ENCODE measurements at regions not wholly inside any gene's neighbourhood (a gene's known extent, or its start where the extent isn't known, plus 50 kb on each side); places are given as distances from the start of the nearest gene placed in this dataset.

GRCh38 chr21:17869115-17869514 is 50.0 kb upstream of the C21orf91 start:
- no peak for DNase-seq
